ENCODE measurements at regions not wholly inside any gene's neighbourhood (a gene's known extent, or its start where the extent isn't known, plus 50 kb on each side); places are given as distances from the start of the nearest gene placed in this dataset.
"Not testable (repeated sequence)": the region's sequence is repeated elsewhere in the genome, so short reads cannot be mapped to it uniquely, and the experiment has no call there.

GRCh38 chr9:31326883-31327282 is 1057.6 kb upstream of the ACO1 start:
- TF ChIP-seq, protein P1, sequence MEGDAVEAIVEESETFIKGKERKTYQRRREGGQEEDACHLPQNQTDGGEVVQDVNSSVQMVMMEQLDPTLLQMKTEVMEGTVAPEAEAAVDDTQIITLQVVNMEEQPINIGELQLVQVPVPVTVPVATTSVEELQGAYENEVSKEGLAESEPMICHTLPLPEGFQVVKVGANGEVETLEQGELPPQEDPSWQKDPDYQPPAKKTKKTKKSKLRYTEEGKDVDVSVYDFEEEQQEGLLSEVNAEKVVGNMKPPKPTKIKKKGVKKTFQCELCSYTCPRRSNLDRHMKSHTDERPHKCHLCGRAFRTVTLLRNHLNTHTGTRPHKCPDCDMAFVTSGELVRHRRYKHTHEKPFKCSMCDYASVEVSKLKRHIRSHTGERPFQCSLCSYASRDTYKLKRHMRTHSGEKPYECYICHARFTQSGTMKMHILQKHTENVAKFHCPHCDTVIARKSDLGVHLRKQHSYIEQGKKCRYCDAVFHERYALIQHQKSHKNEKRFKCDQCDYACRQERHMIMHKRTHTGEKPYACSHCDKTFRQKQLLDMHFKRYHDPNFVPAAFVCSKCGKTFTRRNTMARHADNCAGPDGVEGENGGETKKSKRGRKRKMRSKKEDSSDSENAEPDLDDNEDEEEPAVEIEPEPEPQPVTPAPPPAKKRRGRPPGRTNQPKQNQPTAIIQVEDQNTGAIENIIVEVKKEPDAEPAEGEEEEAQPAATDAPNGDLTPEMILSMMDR (IDR thresholded peaks at IDR 0.05 in 2 of 3, conservative IDR thresholded peaks at IDR 0.05 in 1 of 3; ENCODE audit: borderline replicate concordance in 1 of 3, insufficient read depth in 1 of 3, low read depth in 2 of 3, low read length in 2 of 3): not testable (repeated sequence)
- not testable (repeated sequence) for TF ChIP-seq YY1 (IDR thresholded peaks at IDR 0.05; ENCODE audit: extremely low read depth, insufficient replicate concordance, low read depth, low read length); CBX3 (IDR thresholded peaks at IDR 0.05; ENCODE audit: low read depth); POLR2A (IDR thresholded peaks at IDR 0.05; ENCODE audit: borderline replicate concordance, extremely low read depth, insufficient read depth, insufficient read length); ZBTB33 (IDR thresholded peaks at IDR 0.05; ENCODE audit: extremely low read depth, insufficient replicate concordance, low read length); EZH2 (IDR thresholded peaks at IDR 0.05); MAX (IDR thresholded peaks at IDR 0.05); EGR1 (IDR thresholded peaks at IDR 0.05; ENCODE audit: low read depth); CEBPB (IDR thresholded peaks at IDR 0.05; ENCODE audit: low read depth); POLR2AphosphoS5 (IDR thresholded peaks at IDR 0.05; ENCODE audit: low read depth, low read length); RAD21 (IDR thresholded peaks at IDR 0.05; ENCODE audit: low read depth)
